ENCODE measurements at regions not wholly inside any gene's neighbourhood (a gene's known extent, or its start where the extent isn't known, plus 50 kb on each side); places are given as distances from the start of the nearest gene placed in this dataset.

DNA sequence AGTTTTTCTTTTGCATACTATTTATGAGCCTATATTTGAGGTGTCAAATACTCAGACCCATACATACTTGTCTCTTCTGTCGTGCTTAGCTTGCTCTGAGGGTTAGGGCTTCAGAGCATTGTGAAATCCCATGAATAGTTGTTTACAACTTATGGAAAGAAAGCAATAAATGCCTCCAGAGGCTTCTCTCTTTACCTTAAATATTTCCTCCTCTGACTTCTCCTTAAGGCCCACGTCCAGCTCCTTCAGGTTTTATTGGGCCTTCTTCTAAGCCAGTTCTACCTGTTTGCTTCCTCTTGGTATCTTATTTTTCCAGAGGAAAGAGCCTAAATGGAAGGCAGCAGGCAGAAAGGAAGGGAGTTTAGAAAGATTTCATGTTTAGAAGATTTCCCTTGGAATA, 218.6 kb downstream of the SPTSSA start:
- intact Hi-C loops (cut with micrococcal nuclease; ENCODE audit: unreplicated experiment) (no loop called here), in situ Hi-C loops (cut with HindIII; ENCODE audit: extremely low pct_ligation_motif_present, low pct_unique_long_range_greater_than_20kb) (no loop called here)
- FAIRE-seq (no peak), ATAC-seq (no peak), DNase-seq (ENCODE audit: low spot score) (no peak)
- CTCF ChIA-PET (ENCODE audit: low intra/inter-chr PET ratio, low total read pairs), result no interaction called here
- Histone ChIP-seq H3K27me3 (ENCODE audit: control insufficient read depth in 1 of 2, insufficient read depth in 2 of 2, low read length in 2 of 2) (no peaks in the 10 kb centered on the region), H2AFZ (ENCODE audit: low read length) (no peak overlapping the region), H4K20me1 (ENCODE audit: insufficient read depth, low read length) (no peaks in the 10 kb centered on the region), H3K9ac (ENCODE audit: insufficient read depth, low read depth, low read length) (no peak overlapping the region), H3K4me3 (replicated peaks in 1 of 3; ENCODE audit: insufficient read depth in 1 of 3, low read depth in 2 of 3, low read length in 3 of 3) (no peak overlapping the region), H3K27ac (ENCODE audit: extremely low read length, insufficient read depth, low read length) (no peak overlapping the region), H3K9me3 (ENCODE audit: low read length) (no peaks in the 10 kb centered on the region), H3K36me3 (replicated peaks in 1 of 2; ENCODE audit: control insufficient read depth in 1 of 2, insufficient read depth in 2 of 2, low read length in 2 of 2) (no peaks in the 10 kb centered on the region), H3K4me1 (ENCODE audit: insufficient read depth, low read length) (no peaks in the 10 kb centered on the region), H3K79me2 (ENCODE audit: insufficient read depth, low read length) (no peaks in the 10 kb centered on the region), H3K4me2 (ENCODE audit: low read depth, low read length) (no peak overlapping the region)
- POLR2A ChIA-PET, result no interaction called here
- WGBS (ENCODE audit: low lambda C conversion rate), result 2% methylated on average over 2 of the region's 2 CpGs
- TF ChIP-seq, protein P1, sequence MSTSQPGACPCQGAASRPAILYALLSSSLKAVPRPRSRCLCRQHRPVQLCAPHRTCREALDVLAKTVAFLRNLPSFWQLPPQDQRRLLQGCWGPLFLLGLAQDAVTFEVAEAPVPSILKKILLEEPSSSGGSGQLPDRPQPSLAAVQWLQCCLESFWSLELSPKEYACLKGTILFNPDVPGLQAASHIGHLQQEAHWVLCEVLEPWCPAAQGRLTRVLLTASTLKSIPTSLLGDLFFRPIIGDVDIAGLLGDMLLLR (CRISPR knock-in tag; IDR thresholded peaks at IDR 0.05), result no peak
- TF ChIP-seq, protein P2, sequence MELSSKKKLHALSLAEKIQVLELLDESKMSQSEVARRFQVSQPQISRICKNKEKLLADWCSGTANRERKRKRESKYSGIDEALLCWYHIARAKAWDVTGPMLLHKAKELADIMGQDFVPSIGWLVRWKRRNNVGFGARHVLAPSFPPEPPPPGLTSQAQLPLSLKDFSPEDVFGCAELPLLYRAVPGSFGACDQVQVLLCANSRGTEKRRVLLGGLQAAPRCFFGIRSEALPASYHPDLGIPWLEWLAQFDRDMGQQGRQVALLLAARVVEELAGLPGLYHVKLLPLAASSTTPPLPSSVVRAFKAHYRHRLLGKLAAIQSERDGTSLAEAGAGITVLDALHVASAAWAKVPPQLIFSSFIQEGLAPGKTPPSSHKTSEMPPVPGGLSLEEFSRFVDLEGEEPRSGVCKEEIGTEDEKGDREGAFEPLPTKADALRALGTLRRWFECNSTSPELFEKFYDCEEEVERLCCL (CRISPR knock-in tag; IDR thresholded peaks at IDR 0.05; ENCODE audit: borderline replicate concordance), result no peak
- TF ChIP-seq EED (CRISPR knock-in tag; IDR thresholded peaks at IDR 0.05), result no peak
- no peak for TF ChIP-seq POLR2G (IDR thresholded peaks at IDR 0.05; ENCODE audit: low read depth, low read length)
- no peak for TF ChIP-seq RFX5 (IDR thresholded peaks at IDR 0.05; ENCODE audit: low read depth, low read length)
- TF ChIP-seq, protein P3, sequence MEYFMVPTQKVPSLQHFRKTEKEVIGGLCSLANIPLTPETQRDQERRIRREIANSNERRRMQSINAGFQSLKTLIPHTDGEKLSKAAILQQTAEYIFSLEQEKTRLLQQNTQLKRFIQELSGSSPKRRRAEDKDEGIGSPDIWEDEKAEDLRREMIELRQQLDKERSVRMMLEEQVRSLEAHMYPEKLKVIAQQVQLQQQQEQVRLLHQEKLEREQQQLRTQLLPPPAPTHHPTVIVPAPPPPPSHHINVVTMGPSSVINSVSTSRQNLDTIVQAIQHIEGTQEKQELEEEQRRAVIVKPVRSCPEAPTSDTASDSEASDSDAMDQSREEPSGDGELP (IDR thresholded peaks at IDR 0.05; ENCODE audit: borderline replicate concordance, low read depth), result no peak
- no peak for TF ChIP-seq ZNF557 (CRISPR knock-in tag; IDR thresholded peaks at IDR 0.05)
- no peak for TF ChIP-seq CCDC6 (CRISPR knock-in tag; IDR thresholded peaks at IDR 0.05)
- TF ChIP-seq JUNB (CRISPR knock-in tag; IDR thresholded peaks at IDR 0.05; ENCODE audit: borderline replicate concordance), result no peak
- no peak for TF ChIP-seq ZNF550 (CRISPR knock-in tag; IDR thresholded peaks at IDR 0.05; ENCODE audit: borderline replicate concordance)
- TF ChIP-seq ZFP62 (CRISPR knock-in tag; IDR thresholded peaks at IDR 0.05), result no peak
- no peak for TF ChIP-seq BRCA1 (CRISPR knock-in tag; IDR thresholded peaks at IDR 0.05)
- TF ChIP-seq U2AF2 (IDR thresholded peaks at IDR 0.05; ENCODE audit: low read depth, low read length), result no peak
- no peak for TF ChIP-seq FLYWCH1 (CRISPR knock-in tag; IDR thresholded peaks at IDR 0.05)
- BruUV-seq (replicated peaks), result no TSS peak

Data from HepG2 (cell line).